ENCODE measurements at regions not wholly inside any gene's neighbourhood (a gene's known extent, or its start where the extent isn't known, plus 50 kb on each side); places are given as distances from the start of the nearest gene placed in this dataset.
A peak's percentile ranks its signal among the peaks of the same experiment; 100 is the strongest.

DNA sequence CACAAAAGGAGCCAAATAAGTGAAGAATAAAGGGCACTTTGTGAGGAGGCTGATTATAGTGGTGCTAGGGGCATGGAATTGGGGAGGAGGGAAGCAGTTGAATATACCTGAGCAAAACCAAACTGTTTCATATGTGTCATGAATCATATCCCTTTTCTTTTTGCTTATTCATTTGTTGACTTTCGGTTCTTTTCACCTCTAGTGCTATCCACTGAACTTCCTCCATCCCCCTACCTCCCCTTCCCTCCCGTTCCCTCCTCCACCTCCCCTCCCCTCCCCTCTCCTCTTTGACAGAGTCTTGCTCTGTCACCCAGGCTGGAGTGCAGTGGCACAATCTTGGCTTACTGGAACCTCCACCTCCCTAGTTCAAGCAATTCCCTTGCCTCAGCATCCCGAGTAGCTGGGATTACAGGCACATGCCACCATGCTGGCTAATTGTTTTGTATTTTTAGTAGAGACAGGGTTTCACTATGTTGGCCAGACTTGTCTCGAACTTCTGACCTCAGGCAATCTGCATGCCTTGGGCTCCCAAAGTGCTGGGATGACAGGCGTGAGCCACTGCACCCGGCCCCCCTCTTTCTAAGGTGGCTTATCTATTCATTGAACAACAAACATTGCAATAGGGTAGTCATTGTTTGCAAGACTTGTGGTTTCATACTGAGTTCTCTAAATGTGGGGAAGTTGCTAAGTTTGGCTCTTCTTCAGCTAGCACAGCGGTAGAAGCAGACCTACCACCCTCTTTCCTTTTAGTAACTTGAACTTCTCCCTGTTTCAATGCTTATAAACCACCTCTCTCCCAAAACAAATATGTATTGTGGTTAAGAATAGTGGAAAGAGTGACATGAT is 150.4 kb upstream of the PRPS1L1 start:
- H3K4me3 ChIP-seq, result no peak overlapping the region
- no peaks in the 10 kb centered on the region for H3K36me3 ChIP-seq
- no peaks in the 10 kb centered on the region for H3K27me3 ChIP-seq
- H3K27ac ChIP-seq, result peak overlapping the region in 1 of 4 donors; percentile 21
- H3K4me1 ChIP-seq, result peaks cover 0 to 6% (median 0%) of the 10 kb centered on the region in 4 donors
- no peak for TF ChIP-seq POLR2A (IDR thresholded peaks at IDR 0.05)
- TF ChIP-seq, protein P1, sequence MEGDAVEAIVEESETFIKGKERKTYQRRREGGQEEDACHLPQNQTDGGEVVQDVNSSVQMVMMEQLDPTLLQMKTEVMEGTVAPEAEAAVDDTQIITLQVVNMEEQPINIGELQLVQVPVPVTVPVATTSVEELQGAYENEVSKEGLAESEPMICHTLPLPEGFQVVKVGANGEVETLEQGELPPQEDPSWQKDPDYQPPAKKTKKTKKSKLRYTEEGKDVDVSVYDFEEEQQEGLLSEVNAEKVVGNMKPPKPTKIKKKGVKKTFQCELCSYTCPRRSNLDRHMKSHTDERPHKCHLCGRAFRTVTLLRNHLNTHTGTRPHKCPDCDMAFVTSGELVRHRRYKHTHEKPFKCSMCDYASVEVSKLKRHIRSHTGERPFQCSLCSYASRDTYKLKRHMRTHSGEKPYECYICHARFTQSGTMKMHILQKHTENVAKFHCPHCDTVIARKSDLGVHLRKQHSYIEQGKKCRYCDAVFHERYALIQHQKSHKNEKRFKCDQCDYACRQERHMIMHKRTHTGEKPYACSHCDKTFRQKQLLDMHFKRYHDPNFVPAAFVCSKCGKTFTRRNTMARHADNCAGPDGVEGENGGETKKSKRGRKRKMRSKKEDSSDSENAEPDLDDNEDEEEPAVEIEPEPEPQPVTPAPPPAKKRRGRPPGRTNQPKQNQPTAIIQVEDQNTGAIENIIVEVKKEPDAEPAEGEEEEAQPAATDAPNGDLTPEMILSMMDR (IDR thresholded peaks at IDR 0.05), result no peak
- no peak for DNase-seq
- H3K9me3 ChIP-seq, result no peaks in the 10 kb centered on the region

DNA sequence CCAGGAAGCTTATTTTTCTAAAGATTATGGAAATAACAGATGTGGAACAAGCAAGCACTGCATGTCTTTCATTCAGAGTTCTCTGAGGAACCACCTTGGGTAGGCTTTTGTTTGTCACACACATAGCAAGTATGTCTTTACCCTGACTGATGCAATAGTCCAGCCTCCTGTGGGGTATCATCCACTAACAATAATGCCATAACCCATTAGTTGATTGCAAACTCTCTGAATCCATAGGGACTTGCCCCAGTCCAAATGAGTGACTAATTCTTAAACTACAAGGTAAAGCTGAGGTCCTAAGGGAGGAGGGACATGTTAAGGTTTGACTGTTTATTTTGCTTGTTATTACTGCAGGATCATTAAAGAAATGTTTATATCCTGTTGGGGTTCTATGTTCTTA is 151.4 kb upstream of the PRPS1L1 start:
- H3K27me3 ChIP-seq, result no peaks in the 10 kb centered on the region
- H3K4me1 ChIP-seq, result peaks cover 0 to 6% (median 0%) of the 10 kb centered on the region in 4 donors
- H3K36me3 ChIP-seq, result no peaks in the 10 kb centered on the region
- no peak for DNase-seq
- no peak for TF ChIP-seq POLR2A (IDR thresholded peaks at IDR 0.05)
- TF ChIP-seq, protein P1 (IDR thresholded peaks at IDR 0.05), result no peak
- H3K4me3 ChIP-seq, result no peak overlapping the region
- no peaks in the 10 kb centered on the region for H3K9me3 ChIP-seq
- H3K27ac ChIP-seq, result no peak overlapping the region

DNA sequence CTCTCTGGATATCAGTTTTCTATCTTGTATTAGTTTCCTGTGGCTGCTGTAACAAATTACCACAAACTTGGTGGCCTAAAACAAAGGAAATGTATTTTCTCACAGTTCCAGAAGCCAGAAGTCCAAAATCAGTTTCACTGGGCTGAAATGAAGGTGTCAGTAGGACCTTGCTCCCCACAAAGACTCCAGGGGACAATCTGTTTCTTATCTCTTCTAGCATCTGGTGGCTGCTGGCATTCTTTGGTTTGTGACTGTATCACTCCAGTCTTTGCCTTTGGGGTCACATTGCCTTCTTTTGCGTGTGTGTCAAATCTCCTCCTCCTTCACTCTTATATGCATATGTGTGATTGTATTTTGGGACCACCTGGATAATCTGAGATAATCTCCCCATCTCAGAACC is 153.0 kb upstream of the PRPS1L1 start:
- DNase-seq, result no peak
- peaks cover 0 to 6% (median 0%) of the 10 kb centered on the region in 4 donors for H3K4me1 ChIP-seq
- no peak overlapping the region for H3K27ac ChIP-seq
- H3K9me3 ChIP-seq, result no peaks in the 10 kb centered on the region
- TF ChIP-seq POLR2A (IDR thresholded peaks at IDR 0.05), result no peak
- TF ChIP-seq, protein P1 (IDR thresholded peaks at IDR 0.05), result no peak
- H3K36me3 ChIP-seq, result no peaks in the 10 kb centered on the region
- no peak overlapping the region for H3K4me3 ChIP-seq
- no peaks in the 10 kb centered on the region for H3K27me3 ChIP-seq

DNA sequence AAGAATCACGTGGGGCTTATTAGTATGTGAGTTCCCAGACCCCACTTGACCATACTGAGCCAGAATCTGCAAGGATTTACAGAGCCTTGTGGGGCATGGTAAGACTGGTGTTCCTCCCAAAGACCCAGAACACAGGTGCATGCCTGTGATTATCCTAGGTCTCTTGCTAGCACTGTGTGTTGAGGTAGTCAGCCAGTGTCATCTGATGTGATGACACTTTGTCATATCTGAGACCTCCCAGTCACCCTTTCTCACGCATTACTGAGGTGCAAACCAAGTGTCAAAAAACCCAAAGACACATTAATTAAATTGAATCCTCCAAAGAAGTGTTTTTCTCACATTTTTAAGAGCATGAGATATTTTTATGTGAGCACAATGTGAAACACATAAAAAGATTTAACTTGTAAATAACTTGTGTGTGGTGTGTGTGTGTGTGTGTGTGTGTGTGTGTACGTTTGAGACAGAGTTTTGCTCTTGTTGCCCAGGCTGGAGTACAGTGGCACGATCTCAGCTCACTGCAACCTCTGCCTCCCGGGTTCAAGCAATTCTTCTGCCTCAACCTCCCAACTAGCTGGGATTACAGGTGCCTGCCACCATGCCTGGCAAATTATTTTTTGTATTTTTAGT is 162.0 kb upstream of the PRPS1L1 start:
- Histone ChIP-seq H3K36me3 (no peaks in the 10 kb centered on the region), H3K27ac (no peak overlapping the region), H3K4me1 (no peaks in the 10 kb centered on the region), H3K9me3 (no peaks in the 10 kb centered on the region), H3K4me3 (no peak overlapping the region), H3K27me3 (no peaks in the 10 kb centered on the region)
- TF ChIP-seq, protein P1 (IDR thresholded peaks at IDR 0.05), result no peak
- TF ChIP-seq POLR2A (IDR thresholded peaks at IDR 0.05), result no peak
- DNase-seq, result no peak

DNA sequence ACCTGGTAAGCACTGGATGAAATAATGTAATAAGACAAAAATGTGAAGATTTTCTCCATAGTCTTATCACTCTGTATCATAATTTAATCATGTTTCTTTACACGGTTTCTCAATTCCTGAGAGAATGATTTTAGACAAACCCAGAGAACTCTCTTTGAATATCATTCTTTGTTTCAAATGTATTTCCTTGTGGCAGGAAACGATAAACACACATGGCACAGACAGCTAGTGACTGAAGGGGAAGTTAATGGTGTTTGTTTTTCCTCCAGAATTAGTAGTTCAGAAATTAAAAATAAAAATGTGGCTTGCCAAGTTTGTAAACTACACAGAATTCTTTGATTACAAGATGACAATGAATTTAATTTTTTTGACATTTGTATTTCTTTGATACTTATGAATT is 163.7 kb upstream of the PRPS1L1 start:
- Histone ChIP-seq H3K36me3 (no peaks in the 10 kb centered on the region), H3K9me3 (no peaks in the 10 kb centered on the region), H3K4me1 (no peaks in the 10 kb centered on the region), H3K27me3 (no peaks in the 10 kb centered on the region), H3K4me3 (no peak overlapping the region), H3K27ac (no peak overlapping the region)
- TF ChIP-seq, protein P1 (IDR thresholded peaks at IDR 0.05), result no peak
- TF ChIP-seq POLR2A (IDR thresholded peaks at IDR 0.05), result no peak
- DNase-seq, result no peak

Data from Peyer's patch (tissue), 4 donors.